SK-N-SH (cell line): ENCODE measurements at regions not wholly inside any gene's neighbourhood (a gene's known extent, or its start where the extent isn't known, plus 50 kb on each side); places are given as distances from the start of the nearest gene placed in this dataset.

Experiments used
- CTCF ChIP-seq: fragments of 200-600 bp; sonication (generic); IDR thresholded peaks from 2 replicates; pipeline ENCODE4 v1.6.1; 2017; ENCODE audit warnings: antibody characterized with exemption, mild to moderate bottlenecking, moderate library complexity
- GABPA ChIP-seq: IDR thresholded peaks from 2 replicates; pipeline ENCODE4 v1.4.0; 2012; ENCODE audit warnings: low read depth, mild to moderate bottlenecking
- RAD21 ChIP-seq: IDR thresholded peaks from 2 replicates; pipeline ENCODE4 v1.6.1; 2012; ENCODE audit warnings: mild to moderate bottlenecking, low read length
- RCOR1 ChIP-seq: fragments of 150-350 bp; IDR thresholded peaks from 2 replicates; pipeline ENCODE4 v1.6.1; 2017; ENCODE audit warnings: antibody characterized with exemption, low read length
- SIN3A ChIP-seq: IDR thresholded peaks from 2 replicates; pipeline ENCODE4 v1.6.1; 2012; ENCODE audit warnings: low read depth, mild to moderate bottlenecking, low read length, moderate library complexity, borderline replicate concordance
- TAF1 ChIP-seq: IDR thresholded peaks from 2 replicates; pipeline ENCODE4 v1.6.1; 2012; ENCODE audit warnings: low read depth, mild to moderate bottlenecking, low read length, moderate library complexity, borderline replicate concordance

GRCh38 chr10:60728056-60728455 lies 50.2 kb upstream of the CDK1 start:
- TF ChIP-seq RAD21 (no peak), CTCF (no peak), TAF1 (no peak), RCOR1 (no peak), GABPA (no peak), SIN3A (no peak)
